ENCODE measurements at regions not wholly inside any gene's neighbourhood (a gene's known extent, or its start where the extent isn't known, plus 50 kb on each side); places are given as distances from the start of the nearest gene placed in this dataset.
A peak's percentile ranks its signal among the peaks of the same experiment; 100 is the strongest.

- peak; percentile 54 for DNase-seq (ENCODE audit: low spot score)
Observed at GRCh38 chr15:38696109-38696727, 131.6 kb upstream of the RASGRP1 start.

- DNase-seq (ENCODE audit: low spot score) = no peak
Observed at GRCh38 chr15:38696790-38697495, 132.3 kb upstream of the RASGRP1 start.

GRCh38 chr15:38698254-38698653 is 133.6 kb upstream of the RASGRP1 start:
- DNase-seq (ENCODE audit: low spot score) = no peak

GRCh38 chr15:38699633-38700230 is 135.1 kb upstream of the RASGRP1 start:
- peak; percentile 47 for DNase-seq (ENCODE audit: low spot score)

GRCh38 chr15:38701149-38701548 is 136.5 kb upstream of the RASGRP1 start:
- DNase-seq (ENCODE audit: low spot score) = no peak

- DNase-seq (ENCODE audit: low spot score) = no peak
Observed at GRCh38 chr15:38702178-38702912, 137.7 kb upstream of the RASGRP1 start.

GRCh38 chr15:38705436-38706219 is 141.0 kb upstream of the RASGRP1 start:
- no peak for DNase-seq (ENCODE audit: low spot score)

- DNase-seq (ENCODE audit: low spot score) = no peak
Observed at GRCh38 chr15:38706956-38707355, 142.3 kb upstream of the RASGRP1 start.

GRCh38 chr15:38707802-38708671 is 143.4 kb upstream of the RASGRP1 start:
- peak; percentile 48 for DNase-seq (ENCODE audit: low spot score)

- no peak for DNase-seq (ENCODE audit: low spot score)
Observed at GRCh38 chr15:38708672-38709180, 144.1 kb upstream of the RASGRP1 start.

- DNase-seq (ENCODE audit: low spot score) = no peak
Observed at GRCh38 chr15:38709196-38709595, 144.6 kb upstream of the RASGRP1 start.

GRCh38 chr15:38714309-38715072 is 149.9 kb upstream of the RASGRP1 start:
- DNase-seq (ENCODE audit: low spot score) = peak; percentile 65

GRCh38 chr15:38720893-38721567 is 156.4 kb upstream of the RASGRP1 start:
- no peak for DNase-seq (ENCODE audit: low spot score)

- peak; percentile 38 for DNase-seq (ENCODE audit: low spot score)
Observed at GRCh38 chr15:38721568-38721945, 156.9 kb upstream of the RASGRP1 start.

- DNase-seq (ENCODE audit: low spot score) = no peak
Observed at GRCh38 chr15:38722236-38722635, 157.6 kb upstream of the RASGRP1 start.

GRCh38 chr15:38724827-38725226 is 160.2 kb upstream of the RASGRP1 start:
- no peak for DNase-seq (ENCODE audit: low spot score)

GRCh38 chr15:38726187-38726586 is 161.6 kb upstream of the RASGRP1 start:
- no peak for DNase-seq (ENCODE audit: low spot score)

- DNase-seq (ENCODE audit: low spot score) = no peak
Observed at GRCh38 chr15:38733331-38733730, 168.7 kb upstream of the RASGRP1 start.

GRCh38 chr15:38740206-38740605 is 175.6 kb upstream of the RASGRP1 start:
- no peak for DNase-seq (ENCODE audit: low spot score)

Measured in AG08396 (cell line).